ENCODE measurements at regions not wholly inside any gene's neighbourhood (a gene's known extent, or its start where the extent isn't known, plus 50 kb on each side); places are given as distances from the start of the nearest gene placed in this dataset.

GRCh38 chr9:115717298-115717697 lies 436.3 kb upstream of the PAPPA start:
- no peak overlapping the region for H3K4me3 ChIP-seq (ENCODE audit: low read length)
- H2AFZ ChIP-seq (ENCODE audit: low read length), result no peak overlapping the region
- H3K36me3 ChIP-seq (replicated peaks; ENCODE audit: insufficient read depth, low read length), result no peaks in the 10 kb centered on the region
- H3K79me2 ChIP-seq (ENCODE audit: low read length), result no peaks in the 10 kb centered on the region
- no peaks in the 10 kb centered on the region for H3K9me3 ChIP-seq (replicated peaks; ENCODE audit: insufficient read depth, low read length)
- no peak overlapping the region for H3K4me2 ChIP-seq (ENCODE audit: low read depth, low read length)
- H3K9me2 ChIP-seq (replicated peaks; ENCODE audit: insufficient read depth, low read length), result no peaks in the 10 kb centered on the region
- no peak for TF ChIP-seq EZH2phosphoT487 (IDR thresholded peaks at IDR 0.05; ENCODE audit: low read length)
- no peak for TF ChIP-seq CTCF (IDR thresholded peaks at IDR 0.05; ENCODE audit: low read length)
- TF ChIP-seq EZH2 (optimal IDR thresholded peaks at IDR 0.05; ENCODE audit: low read depth, low read length), result no peak
- H3F3A ChIP-seq (ENCODE audit: insufficient read depth, low read length), result no peaks in the 10 kb centered on the region
- no peak overlapping the region for H3K9ac ChIP-seq (ENCODE audit: low read length)
- no peaks in the 10 kb centered on the region for H3K4me1 ChIP-seq (ENCODE audit: low read length)
- no peak for DNase-seq
- H3K27me3 ChIP-seq (replicated peaks; ENCODE audit: insufficient read depth, low read length), result no peaks in the 10 kb centered on the region
- no peak overlapping the region for H3K27ac ChIP-seq (ENCODE audit: low read length)
- H4K20me1 ChIP-seq (ENCODE audit: insufficient read depth, low read length), result no peaks in the 10 kb centered on the region

GRCh38 chr9:115717711-115718173 lies 435.8 kb upstream of the PAPPA start:
- no peaks in the 10 kb centered on the region for H3K36me3 ChIP-seq (replicated peaks; ENCODE audit: insufficient read depth, low read length)
- H3K4me2 ChIP-seq (ENCODE audit: low read depth, low read length), result no peak overlapping the region
- H2AFZ ChIP-seq (ENCODE audit: low read length), result no peak overlapping the region
- no peaks in the 10 kb centered on the region for H3K4me1 ChIP-seq (ENCODE audit: low read length)
- TF ChIP-seq EZH2 (optimal IDR thresholded peaks at IDR 0.05; ENCODE audit: low read depth, low read length) (no peak), CTCF (IDR thresholded peaks at IDR 0.05; ENCODE audit: low read length) (no peak), EZH2phosphoT487 (IDR thresholded peaks at IDR 0.05; ENCODE audit: low read length) (no peak)
- H3K79me2 ChIP-seq (ENCODE audit: low read length), result no peaks in the 10 kb centered on the region
- no peaks in the 10 kb centered on the region for H3K9me3 ChIP-seq (replicated peaks; ENCODE audit: insufficient read depth, low read length)
- H3K9ac ChIP-seq (ENCODE audit: low read length), result no peak overlapping the region
- H3K4me3 ChIP-seq (ENCODE audit: low read length), result no peak overlapping the region
- H3F3A ChIP-seq (ENCODE audit: insufficient read depth, low read length), result no peaks in the 10 kb centered on the region
- no peaks in the 10 kb centered on the region for H4K20me1 ChIP-seq (ENCODE audit: insufficient read depth, low read length)
- no peaks in the 10 kb centered on the region for H3K9me2 ChIP-seq (replicated peaks; ENCODE audit: insufficient read depth, low read length)
- no peaks in the 10 kb centered on the region for H3K27me3 ChIP-seq (replicated peaks; ENCODE audit: insufficient read depth, low read length)
- DNase-seq, result no peak
- H3K27ac ChIP-seq (ENCODE audit: low read length), result no peak overlapping the region

- H3K9ac ChIP-seq (ENCODE audit: low read length), result no peak overlapping the region
- H3K27me3 ChIP-seq (replicated peaks; ENCODE audit: insufficient read depth, low read length), result no peaks in the 10 kb centered on the region
- no peaks in the 10 kb centered on the region for H3F3A ChIP-seq (ENCODE audit: insufficient read depth, low read length)
- H3K4me2 ChIP-seq (ENCODE audit: low read depth, low read length), result no peak overlapping the region
- H3K4me3 ChIP-seq (ENCODE audit: low read length), result no peak overlapping the region
- no peaks in the 10 kb centered on the region for H3K79me2 ChIP-seq (ENCODE audit: low read length)
- H3K27ac ChIP-seq (ENCODE audit: low read length), result no peak overlapping the region
- no peaks in the 10 kb centered on the region for H3K9me3 ChIP-seq (replicated peaks; ENCODE audit: insufficient read depth, low read length)
- TF ChIP-seq EZH2phosphoT487 (IDR thresholded peaks at IDR 0.05; ENCODE audit: low read length), result no peak
- no peak for TF ChIP-seq EZH2 (optimal IDR thresholded peaks at IDR 0.05; ENCODE audit: low read depth, low read length)
- TF ChIP-seq CTCF (IDR thresholded peaks at IDR 0.05; ENCODE audit: low read length), result no peak
- no peaks in the 10 kb centered on the region for H3K36me3 ChIP-seq (replicated peaks; ENCODE audit: insufficient read depth, low read length)
- H4K20me1 ChIP-seq (ENCODE audit: insufficient read depth, low read length), result no peaks in the 10 kb centered on the region
- no peaks in the 10 kb centered on the region for H3K9me2 ChIP-seq (replicated peaks; ENCODE audit: insufficient read depth, low read length)
- H3K4me1 ChIP-seq (ENCODE audit: low read length), result no peaks in the 10 kb centered on the region
- no peak overlapping the region for H2AFZ ChIP-seq (ENCODE audit: low read length)
- no peak for DNase-seq
These were observed 423.2 kb upstream of the PAPPA start for GRCh38 chr9:115730396-115730795.
